Nephron (organoid): ENCODE measurements at regions not wholly inside any gene's neighbourhood (a gene's known extent, or its start where the extent isn't known, plus 50 kb on each side); places are given as distances from the start of the nearest gene placed in this dataset.
A peak's percentile ranks its signal among the peaks of the same experiment; 100 is the strongest.

Experiments used
- H3K27ac Mint-ChIP-seq, 3 experiments: 2 replicates each; pipeline ENCODE4 v1.8.0; 2020; ENCODE audit warnings: mixed read lengths in 3 of 3, mild to moderate bottlenecking in 2 of 3, moderate library complexity in 1 of 3
- H3K27me3 Mint-ChIP-seq: 2 replicates; pipeline ENCODE4 v1.8.0; 2021; ENCODE audit warnings: low read depth, mild to moderate bottlenecking, moderate library complexity, mixed read lengths
- H3K36me3 Mint-ChIP-seq: 2 replicates; pipeline ENCODE4 v1.8.0; 2020; ENCODE audit warnings: low read depth, mixed read lengths
- H3K4me1 Mint-ChIP-seq: 2 replicates; pipeline ENCODE4 v1.8.0; 2020; ENCODE audit warnings: mixed read lengths
- H3K4me3 Mint-ChIP-seq, 3 experiments: 2 replicates each; pipeline ENCODE4 v1.8.0; 2020; ENCODE audit warnings: mild to moderate bottlenecking in 3 of 3, mixed read lengths in 3 of 3, moderate library complexity in 2 of 3
- H3K9me3 Mint-ChIP-seq: 2 replicates; pipeline ENCODE4 v1.8.0; 2020; ENCODE audit warnings: mixed read lengths
- TF ChIP-seq, protein P1 (sequence below), 3 experiments: fragments of 200-600 bp; sonication (generic); IDR thresholded peaks; one replicate each; pipeline ENCODE4 v1.5.0; 2021; ENCODE audit warnings: antibody characterized with exemption in 3 of 3; ENCODE audit not compliant: unreplicated experiment in 3 of 3

DNA sequence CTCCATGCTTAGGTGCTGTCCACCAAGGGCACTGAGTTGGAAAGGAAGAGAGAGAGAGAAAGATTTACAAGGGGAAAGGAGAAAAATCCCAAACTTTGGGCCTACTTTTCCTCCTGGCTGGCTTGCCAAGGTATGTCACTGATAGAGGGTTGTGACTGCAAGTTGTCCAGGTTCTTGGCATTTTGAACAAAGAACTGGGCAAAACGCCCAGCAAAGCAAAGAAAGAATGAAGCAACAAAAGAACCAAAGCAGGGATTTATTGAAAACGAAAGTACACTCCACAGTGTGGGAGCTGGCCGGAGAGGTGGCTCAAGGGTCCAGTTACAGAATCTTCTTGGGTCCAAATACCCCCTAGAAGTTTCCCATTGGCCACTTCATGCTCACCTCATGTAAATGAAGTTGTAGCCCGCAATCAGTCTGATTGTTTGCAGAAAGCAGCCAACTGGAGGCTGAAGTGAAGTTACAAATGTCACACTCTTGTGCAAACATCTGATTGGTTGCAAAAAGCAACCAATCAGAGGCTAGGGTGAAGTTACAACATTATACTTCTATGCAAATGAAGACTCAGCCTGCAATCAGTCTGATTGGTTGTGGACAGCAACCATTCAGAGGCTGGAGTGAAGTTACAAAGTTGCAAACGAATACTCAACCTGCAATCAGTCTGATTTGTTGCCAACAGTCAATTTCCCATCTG, 263.5 kb downstream of the YTHDC2 start:
- Mint-ChIP-seq H3K9me3 (peaks cover 3% of the 10 kb centered on the region), H3K27ac (peak overlapping the region in 2 of 3 experiments; percentile 64 to 89), H3K36me3 (no peaks in the 10 kb centered on the region), H3K4me3 (no peak overlapping the region), H3K4me1 (peaks cover 11% of the 10 kb centered on the region), H3K27me3 (no peaks in the 10 kb centered on the region)
- TF ChIP-seq, protein P1, sequence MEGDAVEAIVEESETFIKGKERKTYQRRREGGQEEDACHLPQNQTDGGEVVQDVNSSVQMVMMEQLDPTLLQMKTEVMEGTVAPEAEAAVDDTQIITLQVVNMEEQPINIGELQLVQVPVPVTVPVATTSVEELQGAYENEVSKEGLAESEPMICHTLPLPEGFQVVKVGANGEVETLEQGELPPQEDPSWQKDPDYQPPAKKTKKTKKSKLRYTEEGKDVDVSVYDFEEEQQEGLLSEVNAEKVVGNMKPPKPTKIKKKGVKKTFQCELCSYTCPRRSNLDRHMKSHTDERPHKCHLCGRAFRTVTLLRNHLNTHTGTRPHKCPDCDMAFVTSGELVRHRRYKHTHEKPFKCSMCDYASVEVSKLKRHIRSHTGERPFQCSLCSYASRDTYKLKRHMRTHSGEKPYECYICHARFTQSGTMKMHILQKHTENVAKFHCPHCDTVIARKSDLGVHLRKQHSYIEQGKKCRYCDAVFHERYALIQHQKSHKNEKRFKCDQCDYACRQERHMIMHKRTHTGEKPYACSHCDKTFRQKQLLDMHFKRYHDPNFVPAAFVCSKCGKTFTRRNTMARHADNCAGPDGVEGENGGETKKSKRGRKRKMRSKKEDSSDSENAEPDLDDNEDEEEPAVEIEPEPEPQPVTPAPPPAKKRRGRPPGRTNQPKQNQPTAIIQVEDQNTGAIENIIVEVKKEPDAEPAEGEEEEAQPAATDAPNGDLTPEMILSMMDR (IDR thresholded peaks at IDR 0.05; ENCODE audit: unreplicated experiment in 3 of 3) = no peak

DNA sequence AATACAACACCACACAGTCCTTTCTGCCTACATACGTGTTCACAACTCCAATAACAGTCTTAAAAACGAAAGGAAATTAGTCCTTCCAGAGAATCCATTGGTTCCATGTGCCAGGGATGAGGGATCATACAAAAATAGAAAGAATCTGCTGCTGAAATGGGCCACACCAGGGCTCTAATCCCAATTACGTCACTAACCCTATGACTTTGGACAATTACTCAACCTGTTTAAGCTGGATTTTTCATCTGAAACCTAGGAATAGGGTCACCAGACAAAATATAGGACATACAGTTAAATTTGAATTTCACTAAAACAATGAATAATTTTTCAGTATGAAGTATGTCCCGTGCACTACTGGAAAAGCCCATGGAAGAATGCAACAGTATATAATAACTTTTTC, 264.7 kb downstream of the YTHDC2 start:
- Mint-ChIP-seq H3K27me3 (no peaks in the 10 kb centered on the region), H3K36me3 (no peaks in the 10 kb centered on the region), H3K27ac (no peak overlapping the region), H3K4me1 (peaks cover 11% of the 10 kb centered on the region), H3K9me3 (peaks cover 3% of the 10 kb centered on the region), H3K4me3 (no peak overlapping the region)
- TF ChIP-seq, protein P1 (IDR thresholded peaks at IDR 0.05; ENCODE audit: unreplicated experiment in 3 of 3) = no peak

DNA sequence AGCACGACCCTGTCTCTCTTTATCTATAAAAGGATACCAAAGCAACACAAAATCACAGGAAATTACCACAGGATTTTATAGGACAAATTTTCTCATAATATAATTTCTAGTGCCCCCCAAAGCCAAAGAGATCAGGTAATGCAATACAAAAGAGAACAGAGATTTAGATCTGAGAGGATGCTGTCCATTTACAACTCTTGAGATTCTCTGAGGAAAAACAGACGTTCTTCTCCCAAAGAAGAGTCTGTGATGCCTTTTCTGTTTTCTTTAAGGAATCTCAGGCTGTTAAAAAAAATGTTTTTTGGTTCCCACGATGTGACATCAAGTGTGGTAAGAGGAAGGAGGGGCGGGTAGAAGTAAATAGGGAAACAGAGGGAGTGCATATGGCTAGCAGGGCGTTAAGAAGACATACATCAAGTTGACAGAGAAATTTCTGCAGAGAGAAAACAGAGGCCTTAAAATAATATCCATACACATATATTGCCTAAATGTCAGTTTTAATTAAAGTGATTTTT, 274.7 kb downstream of the YTHDC2 start:
- no peaks in the 10 kb centered on the region for H3K27me3 Mint-ChIP-seq
- no peak overlapping the region for H3K4me3 Mint-ChIP-seq
- TF ChIP-seq, protein P1 (IDR thresholded peaks at IDR 0.05; ENCODE audit: unreplicated experiment in 3 of 3) = no peak
- no peaks in the 10 kb centered on the region for H3K4me1 Mint-ChIP-seq
- no peaks in the 10 kb centered on the region for H3K9me3 Mint-ChIP-seq
- no peak overlapping the region for H3K27ac Mint-ChIP-seq
- H3K36me3 Mint-ChIP-seq = no peaks in the 10 kb centered on the region

DNA sequence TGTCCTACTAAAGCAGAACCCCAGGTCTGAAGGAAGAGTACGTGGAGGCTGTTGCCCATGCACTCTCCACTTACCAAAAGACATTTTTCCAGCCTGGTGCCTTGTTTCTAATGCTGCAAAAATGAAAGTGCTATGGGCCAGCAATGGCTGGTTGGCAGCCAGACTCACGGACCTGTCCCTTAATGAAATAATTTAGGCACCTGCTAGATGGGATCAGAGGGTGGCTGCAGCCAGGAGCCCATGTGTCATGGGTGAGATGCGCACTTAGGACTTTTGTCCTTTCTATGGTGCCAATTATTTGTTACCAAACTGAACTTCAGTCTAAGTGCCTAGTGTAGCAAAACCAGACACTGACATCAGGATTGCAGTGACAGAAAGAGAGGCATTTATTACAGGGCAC, 276.3 kb downstream of the YTHDC2 start:
- H3K4me1 Mint-ChIP-seq = no peaks in the 10 kb centered on the region
- no peak overlapping the region for H3K4me3 Mint-ChIP-seq
- no peaks in the 10 kb centered on the region for H3K9me3 Mint-ChIP-seq

DNA sequence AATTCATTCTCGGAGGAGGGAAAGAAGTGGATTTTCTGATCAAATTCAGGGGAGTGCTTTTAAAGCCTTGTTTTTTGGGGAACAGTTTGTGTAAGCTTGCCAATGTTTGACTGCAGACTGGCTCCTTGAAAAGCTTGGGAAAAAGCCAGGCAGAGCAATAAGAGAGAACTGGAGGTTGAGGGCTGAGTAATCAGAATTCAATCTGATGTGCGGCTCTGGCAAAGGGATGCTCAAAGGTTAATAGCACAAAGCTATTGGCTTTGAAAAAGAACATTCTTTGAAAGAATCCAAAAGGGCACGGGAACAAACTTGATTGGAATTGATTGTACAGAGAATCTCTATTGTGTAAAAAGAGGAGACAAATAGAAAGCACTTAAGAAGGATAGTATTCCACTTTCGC, 279.3 kb downstream of the YTHDC2 start:
- H3K9me3 Mint-ChIP-seq = no peaks in the 10 kb centered on the region
- TF ChIP-seq, protein P1 (IDR thresholded peaks at IDR 0.05; ENCODE audit: unreplicated experiment in 3 of 3) = no peak
- H3K4me1 Mint-ChIP-seq = no peaks in the 10 kb centered on the region
- no peak overlapping the region for H3K27ac Mint-ChIP-seq
- no peaks in the 10 kb centered on the region for H3K36me3 Mint-ChIP-seq
- H3K4me3 Mint-ChIP-seq = no peak overlapping the region
- H3K27me3 Mint-ChIP-seq = no peaks in the 10 kb centered on the region

More for the DNA sequence above, 276.3 kb downstream of the YTHDC2 start:
- TF ChIP-seq, protein P1 (IDR thresholded peaks at IDR 0.05; ENCODE audit: unreplicated experiment in 3 of 3) = no peak
- Mint-ChIP-seq H3K27me3 (no peaks in the 10 kb centered on the region), H3K27ac (no peak overlapping the region), H3K36me3 (no peaks in the 10 kb centered on the region)

DNA sequence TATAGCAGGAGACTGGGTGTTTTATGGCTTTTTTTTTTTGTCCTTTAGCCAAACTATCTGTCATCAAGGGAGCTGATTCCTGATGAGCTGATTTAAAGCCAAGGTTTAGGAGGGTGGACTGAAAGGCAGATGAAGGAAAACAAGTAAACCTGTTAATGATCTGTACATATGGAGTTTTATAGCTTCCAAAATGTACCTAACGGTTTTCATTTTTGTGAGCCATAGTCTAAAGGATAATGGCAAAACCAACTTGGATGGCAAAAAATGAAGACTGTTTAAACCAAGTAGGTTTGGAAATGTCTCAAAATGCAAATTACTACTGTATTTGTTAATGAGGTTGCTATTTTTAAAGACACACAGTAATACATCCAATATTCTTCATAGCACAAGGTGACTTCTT, 281.5 kb downstream of the YTHDC2 start:
- Mint-ChIP-seq H3K4me1 (no peaks in the 10 kb centered on the region), H3K9me3 (no peaks in the 10 kb centered on the region), H3K27ac (no peak overlapping the region), H3K36me3 (no peaks in the 10 kb centered on the region), H3K4me3 (no peak overlapping the region), H3K27me3 (peaks cover 3% of the 10 kb centered on the region)
- TF ChIP-seq, protein P1 (IDR thresholded peaks at IDR 0.05; ENCODE audit: unreplicated experiment in 3 of 3) = no peak
